ENCODE measurements at regions not wholly inside any gene's neighbourhood (a gene's known extent, or its start where the extent isn't known, plus 50 kb on each side); places are given as distances from the start of the nearest gene placed in this dataset.
A peak's percentile ranks its signal among the peaks of the same experiment; 100 is the strongest.
"Not testable (repeated sequence)": the region's sequence is repeated elsewhere in the genome, so short reads cannot be mapped to it uniquely, and the experiment has no call there.

DNA sequence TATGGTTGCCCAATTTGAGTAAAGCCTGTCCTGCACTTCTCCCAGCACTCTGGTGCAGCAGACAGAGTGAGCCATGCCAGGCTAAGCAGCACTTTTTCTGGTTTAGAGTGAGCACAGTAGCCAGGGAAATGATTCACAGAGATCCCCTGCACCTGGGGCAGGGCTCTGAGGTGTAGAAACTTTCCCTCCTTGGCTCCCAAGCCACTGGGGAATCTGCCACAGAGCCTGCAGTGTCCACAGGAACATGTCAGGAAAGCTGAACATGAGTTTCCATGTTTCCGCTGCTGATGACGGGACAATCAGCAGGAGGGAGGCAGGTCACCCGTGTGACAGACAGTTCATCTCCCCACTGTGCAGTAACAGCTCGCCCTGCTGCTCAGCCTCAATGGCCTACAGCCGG lies 429.9 kb upstream of the B3GAT1 start:
- no peak for DNase-seq

DNA sequence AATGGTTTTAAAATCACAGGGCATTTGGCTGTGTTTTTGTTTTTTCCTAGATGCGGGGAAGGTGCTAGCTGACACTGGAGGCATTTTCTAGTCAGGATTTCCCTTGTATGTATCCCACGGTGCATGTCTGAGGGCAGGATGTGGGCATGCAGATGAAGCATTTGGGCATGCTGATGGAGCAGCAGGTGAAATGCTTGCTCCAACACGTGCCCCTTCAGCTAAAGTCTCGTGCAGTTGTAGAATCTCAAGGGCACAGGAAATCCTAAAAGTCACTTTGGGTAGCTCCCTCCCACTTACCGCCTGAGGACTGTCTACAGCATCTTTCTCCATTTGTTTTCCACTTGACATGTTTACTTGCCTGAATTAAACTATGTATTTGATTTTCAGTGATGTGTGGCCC lies 429.4 kb upstream of the B3GAT1 start:
- no peak for DNase-seq

DNA sequence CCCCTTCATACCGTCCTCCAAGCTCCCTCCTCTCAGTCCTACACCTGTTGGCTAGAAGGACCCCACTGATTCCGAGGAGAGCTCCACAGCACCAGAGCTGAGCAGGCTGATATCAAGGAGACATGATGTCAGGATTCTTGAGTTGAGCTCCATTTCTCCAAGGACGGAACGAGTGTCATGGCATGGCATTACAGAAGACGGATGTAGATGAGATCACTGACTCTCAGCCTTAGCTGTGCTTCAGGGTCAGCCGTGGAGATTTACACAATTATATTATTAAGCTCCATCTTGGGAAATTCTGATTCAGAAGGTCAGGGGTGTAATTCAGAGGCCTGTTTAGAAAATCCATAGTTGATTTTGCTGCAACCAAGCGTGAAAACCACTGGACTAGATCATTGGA lies 428.9 kb upstream of the B3GAT1 start:
- DNase-seq = no peak

DNA sequence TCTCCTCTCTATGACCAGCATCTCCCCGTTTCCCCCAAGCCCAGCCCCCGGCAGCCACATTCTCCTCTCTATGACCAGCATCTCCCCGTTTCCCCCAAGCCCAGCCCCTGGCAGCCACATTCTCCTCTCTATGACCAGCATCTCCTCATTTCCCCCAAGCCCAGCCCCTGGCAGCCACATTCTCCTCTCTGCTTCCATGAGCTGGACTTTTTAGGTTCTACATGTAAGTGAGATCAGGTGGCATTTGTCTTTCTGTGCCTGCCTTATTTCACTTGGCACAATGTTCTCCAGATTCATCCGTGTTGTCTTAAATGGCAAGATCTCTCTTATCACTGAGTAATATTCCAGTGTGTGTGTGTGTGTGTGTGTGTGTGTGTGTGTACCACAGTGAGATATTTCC lies 428.1 kb upstream of the B3GAT1 start:
- not testable (repeated sequence) for DNase-seq

DNA sequence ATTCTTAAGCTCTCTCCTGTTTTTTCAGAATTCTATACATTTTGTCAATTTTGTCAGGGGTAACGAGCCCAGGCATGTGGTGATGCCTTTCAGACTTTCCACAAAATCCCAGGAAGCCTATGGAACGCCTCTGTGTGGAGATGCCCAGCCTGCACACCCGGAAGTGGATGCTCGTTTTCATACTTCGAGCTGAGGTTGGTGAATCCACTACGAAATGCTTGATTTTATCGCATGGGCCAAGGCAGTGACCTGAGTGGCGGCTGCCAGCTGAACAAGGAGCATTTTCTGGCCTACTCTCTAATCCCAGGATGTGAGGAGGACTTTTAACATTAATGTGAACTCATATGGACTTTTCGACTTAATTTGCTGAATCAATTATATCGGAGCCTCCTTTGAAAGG lies 426.7 kb upstream of the B3GAT1 start:
- no peak for DNase-seq

DNA sequence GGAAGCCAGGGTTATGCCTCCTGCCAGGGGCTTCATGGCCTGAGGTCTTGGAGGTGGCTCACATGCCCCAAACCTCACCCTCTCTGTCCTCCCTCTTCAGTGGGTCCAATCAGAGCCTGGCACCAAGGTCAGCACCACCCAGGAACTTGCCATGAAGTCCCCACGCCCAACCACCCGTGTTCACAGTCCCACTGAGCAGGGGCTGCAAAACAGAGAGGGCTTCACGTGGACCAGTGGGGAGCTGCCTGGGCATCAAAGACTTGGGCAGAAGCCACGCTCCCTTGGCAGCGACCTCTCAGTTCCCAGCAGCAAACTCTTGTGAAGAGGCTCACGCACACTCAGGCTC lies 425.8 kb upstream of the B3GAT1 start:
- no peak for DNase-seq

DNA sequence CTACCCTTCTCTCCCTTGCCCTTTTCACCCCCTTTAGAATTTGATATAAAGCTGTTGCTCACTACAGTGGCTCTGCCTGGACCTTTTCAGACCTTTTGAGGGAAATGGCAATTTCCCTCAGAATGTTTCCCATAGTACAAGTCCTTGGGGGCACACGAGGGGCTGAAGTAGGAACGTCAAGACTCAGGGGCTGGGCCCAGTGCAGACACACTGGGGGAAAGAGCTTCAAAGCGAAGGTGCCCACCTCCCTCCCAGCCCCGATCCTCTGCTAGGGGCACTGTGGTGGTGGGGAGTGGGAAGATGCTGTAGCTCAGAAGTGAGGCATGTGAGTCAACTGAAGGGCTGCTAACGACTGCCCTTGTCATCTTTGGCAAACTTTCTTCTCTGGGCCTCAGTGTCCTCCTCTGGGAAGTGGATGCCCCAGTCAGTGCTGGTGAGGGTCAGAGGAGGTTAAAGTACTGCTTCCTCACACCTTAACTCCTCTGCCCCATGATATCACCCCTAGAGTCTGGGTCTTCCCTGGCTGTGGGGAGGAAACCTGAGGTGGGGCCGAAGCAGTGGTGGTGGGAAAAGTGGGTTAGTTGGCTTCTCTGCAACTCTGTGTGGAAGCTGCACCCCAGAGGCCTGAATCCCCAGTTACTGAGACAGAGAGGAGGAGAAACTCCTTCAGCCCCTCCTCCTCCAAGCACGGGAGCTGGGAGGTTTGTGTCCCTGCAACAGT lies 425.3 kb upstream of the B3GAT1 start:
- DNase-seq = no peak

DNA sequence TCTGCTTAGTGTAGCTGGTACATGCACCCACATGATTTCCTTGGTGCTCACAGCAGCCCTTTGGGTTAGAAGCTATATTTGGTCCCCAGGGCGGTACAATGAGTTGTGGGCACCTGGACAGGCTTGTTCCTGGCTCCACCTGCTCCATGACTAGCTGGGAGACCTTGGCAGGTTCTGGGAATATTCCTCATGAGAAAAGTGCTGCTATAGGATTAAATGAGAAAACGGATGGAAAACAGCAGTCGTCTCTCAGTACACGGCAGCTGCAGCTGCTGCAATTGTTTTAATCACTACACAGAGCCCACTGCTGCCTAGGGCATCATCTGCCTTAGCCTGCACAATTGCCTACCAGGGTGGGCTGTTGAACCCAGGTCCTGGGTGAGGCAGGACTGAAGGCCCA lies 424.5 kb upstream of the B3GAT1 start:
- no peak for DNase-seq

DNA sequence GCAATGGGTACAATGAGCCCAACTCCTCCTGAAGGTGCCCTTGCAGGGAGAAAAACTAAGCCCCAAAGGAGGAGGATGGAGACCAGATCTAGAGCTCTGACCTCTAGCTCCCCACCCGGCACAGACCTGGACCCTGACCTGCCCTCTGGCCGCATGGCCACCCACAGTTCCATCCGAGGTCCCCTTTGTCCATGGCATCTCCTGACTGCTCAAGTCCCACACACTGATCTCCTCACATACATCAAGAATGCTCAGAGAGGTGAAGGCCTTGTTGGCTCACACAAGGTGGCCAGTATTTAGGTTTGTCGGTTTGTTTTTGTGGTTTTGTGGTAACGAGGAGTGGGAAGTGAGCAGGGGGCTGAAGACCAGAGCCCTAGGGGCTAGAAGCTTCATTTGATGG lies 423.5 kb upstream of the B3GAT1 start:
- DNase-seq = no peak

DNA sequence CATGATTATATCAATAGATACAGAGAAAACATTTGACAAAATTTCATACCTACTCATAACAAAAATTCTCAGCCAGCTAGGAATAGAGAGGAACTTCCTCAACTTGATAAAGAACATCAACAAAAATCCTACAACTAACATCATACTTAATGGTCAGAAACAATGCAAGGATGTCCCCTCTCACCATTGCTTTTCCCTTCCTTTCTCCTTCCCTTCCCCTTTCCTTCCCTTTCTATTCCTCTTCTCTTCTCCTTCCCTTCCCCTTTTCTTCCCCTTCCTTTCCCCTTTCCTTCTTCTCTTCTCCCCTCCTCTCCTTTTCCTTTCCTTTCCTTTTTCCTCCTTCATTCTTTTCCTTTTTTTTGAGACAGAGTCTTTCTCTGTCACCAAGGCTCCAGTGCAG lies 418.3 kb upstream of the B3GAT1 start:
- DNase-seq = no peak

DNA sequence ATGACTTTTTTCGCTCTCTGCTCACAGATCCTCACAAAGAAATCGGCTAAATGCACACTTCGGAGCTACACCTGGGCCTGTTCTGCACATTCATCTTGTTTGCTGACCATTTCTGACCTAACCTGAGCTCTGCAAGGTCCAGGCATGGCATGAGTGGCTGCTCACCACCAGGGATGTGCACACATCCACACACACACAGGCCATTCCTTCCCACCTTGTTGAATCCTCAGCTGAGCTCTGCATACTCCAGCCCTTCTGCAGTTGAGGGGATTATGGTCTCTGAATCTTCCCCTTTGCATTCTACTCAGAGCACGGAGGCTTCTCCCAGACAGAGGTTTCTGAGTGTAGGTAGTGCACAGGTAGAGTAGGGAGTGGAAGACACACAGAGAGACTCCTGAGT lies 411.9 kb upstream of the B3GAT1 start:
- no peak for DNase-seq

DNA sequence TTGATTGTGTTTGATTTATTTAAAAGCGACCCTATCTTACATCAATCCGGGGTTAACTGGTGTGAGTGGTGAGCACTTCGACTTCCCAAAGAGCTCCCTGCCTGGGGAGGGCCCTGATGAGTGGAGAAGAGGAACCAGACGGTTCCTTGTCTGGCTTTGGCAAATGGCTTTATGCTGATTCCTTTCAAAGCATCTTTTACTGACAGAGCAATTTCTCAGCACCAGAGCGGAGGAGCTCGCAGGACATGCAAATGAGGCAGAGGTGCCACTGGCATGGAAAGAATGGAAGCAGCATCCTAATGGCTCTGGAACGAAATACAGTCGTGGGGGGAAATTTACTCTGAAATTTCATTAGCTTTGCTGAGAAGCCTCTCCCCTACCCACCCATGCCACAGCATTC lies 410.9 kb upstream of the B3GAT1 start:
- DNase-seq = no peak

DNA sequence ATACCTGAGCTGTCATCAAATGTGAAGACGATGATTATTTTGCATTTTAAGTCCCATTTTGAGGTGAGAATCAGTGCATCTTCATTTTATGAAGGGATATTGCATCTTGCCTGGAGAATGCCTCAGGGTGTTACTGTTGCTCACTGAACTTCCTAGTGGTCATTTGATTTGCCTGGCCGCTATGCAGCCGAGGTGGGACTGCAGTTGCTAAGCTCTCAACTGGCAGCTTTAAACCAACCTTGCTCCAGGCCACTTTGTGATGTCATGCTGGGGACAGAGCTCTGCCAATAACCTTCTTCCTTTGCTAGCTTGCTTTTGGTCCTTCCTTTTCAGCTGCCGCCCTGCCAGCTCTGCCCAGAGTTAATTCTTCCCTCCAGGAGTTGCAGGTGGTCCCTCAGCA lies 409.4 kb upstream of the B3GAT1 start:
- no peak for DNase-seq

DNA sequence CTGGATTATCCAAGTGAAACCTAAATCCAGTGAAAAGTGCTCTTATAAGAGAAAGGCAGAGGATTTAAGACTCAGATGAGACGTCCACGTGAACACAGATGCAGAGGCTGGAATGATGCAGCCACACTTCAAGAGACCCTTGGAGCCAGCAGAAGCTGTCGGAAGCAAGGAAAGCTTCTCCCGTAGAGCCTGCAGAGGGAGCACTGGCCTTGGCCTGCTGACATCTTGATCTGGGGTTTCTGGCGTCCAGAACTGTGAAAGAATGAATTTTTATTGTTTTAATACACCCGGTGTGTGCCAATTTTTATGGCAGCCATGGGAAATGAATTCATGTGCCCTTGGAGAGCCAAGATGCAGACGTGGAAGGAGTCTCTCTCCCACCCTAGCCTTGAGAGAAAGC lies 407.0 kb upstream of the B3GAT1 start:
- DNase-seq = no peak

DNA sequence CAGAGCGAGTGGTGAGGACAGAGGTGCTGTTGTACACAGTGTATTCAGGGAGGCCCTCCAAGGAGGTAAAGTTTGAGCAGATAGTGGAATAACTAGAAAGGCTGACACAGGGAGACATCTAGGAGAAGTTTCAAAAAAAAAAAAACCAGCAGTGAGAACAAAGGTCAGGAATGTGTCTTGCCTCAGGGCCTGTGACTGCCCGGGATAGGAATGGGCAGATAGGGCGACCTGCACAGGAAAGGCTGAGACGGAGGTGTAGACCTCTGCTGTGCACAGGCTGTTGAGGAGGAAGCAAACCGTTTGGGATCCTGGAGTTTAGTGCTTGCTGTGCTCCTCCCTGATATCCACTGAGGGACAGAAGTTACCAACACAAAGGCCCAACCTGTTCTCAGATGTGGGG lies 406.5 kb upstream of the B3GAT1 start:
- DNase-seq = peak in 1 of 2 experiments; percentile 7

DNA sequence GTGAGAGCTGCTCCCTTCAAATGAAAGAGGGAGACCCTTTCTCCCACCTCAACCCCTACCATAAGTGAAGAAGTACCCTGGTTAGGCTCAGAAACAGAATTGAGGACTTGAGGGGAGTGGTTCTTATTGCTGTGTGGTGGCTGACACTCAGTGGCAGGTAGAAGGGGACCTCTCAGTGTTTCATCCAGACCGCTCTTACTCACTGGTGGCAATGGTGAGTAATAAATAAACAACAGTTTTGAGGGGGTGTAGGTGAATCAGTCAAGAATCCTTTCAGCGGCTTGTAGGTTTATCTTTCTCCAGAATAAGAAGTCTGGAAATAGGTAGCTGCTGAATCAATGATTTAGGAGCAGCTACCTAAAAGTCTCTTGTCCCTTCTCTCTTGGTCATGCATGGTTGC lies 403.4 kb upstream of the B3GAT1 start:
- DNase-seq = no peak

DNA sequence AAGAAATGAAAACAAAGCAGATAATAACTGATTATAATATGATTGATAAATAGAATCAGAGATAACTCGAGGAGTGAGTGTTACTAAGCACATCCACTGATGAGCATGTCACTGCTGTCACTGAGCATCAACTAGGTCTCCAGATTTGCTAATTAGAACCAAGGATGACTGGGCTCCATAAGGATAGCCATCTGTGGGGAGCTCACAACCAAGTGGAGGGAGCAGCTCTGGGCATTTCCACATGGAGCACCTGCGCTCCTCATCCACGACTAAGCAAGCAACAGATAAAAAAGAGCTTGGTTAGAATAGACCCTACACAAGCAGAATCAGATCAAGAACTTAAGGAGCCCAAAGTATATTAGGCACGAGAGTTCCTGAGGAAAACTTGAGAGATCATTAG lies 396.0 kb upstream of the B3GAT1 start:
- no peak for DNase-seq

DNA sequence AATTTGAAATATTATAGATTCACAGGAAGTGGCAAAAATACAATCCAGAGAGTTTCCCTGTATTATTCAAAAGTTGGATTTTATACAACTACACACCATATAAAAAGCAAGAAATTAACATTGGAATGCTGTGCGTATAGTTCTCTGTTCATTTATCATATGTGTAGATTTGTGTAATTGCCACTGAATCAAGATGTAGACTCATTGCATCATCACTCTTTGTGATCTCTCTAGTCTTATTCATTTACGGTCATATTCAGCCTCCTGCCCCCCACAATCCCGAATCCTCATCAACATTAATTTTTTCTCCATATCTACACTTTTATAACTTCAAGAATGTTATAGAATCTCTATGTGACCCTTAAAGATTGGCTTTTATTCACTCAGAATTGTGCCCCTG lies 390.6 kb upstream of the B3GAT1 start:
- DNase-seq = no peak

DNA sequence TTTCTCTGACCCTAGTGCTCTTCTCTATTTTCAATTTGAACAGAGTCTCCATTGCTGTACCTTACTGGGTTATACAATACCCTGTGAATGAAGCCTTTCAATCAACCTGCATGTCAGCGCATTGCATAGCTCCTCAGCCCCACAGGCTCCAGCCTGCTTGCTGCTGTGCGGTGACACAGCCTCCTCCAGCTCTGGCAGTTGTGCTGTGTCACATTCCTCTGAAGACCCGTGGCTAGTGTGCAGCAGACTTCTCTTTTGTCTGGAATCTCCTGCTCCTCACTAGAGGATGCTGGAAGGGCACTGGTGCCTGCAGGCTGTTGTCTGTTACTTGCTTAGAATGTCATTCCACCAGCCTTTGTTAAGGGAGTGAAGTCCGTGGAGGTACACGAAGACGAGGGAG lies 390.1 kb upstream of the B3GAT1 start:
- no peak for DNase-seq

DNA sequence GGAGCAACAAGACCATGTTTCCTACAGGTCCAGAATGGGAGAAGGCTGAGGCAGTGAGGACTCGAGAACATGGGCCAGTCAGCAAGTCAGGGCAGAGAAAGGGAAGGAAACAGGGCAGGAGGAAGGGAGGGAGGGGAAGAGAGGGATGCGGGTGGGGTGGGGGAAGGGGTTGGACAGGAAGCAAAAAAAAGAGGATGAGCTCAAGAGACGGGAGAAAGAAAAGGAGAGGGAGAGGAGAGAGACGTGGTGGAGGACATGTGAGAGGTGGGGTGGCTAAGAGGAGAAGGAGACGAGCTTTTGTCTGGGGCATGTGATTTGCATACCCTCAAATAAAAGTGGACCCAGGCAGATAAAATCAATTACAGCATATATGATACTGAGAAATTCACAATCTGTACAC lies 389.5 kb upstream of the B3GAT1 start:
- no peak for DNase-seq

DNA sequence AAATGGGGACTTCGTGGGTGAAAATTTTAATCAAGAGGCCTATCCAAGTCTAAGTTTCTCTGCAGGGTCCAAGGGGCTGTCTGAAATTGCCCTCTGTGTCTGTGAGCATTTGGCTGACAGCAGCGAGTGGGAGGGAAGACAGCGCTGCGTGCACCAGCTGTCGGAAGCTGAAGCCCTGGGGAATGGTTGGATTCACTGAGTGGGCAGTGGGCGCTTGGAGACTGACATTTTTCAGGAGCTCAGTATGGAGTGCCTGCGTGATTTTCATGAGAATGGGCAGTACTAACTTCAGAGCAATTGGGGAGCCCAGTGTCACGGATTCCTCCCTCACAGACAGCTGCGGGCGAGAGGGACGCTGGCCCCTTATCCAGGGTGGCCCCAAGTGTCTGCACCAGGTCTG lies 388.8 kb upstream of the B3GAT1 start:
- DNase-seq = no peak

DNA sequence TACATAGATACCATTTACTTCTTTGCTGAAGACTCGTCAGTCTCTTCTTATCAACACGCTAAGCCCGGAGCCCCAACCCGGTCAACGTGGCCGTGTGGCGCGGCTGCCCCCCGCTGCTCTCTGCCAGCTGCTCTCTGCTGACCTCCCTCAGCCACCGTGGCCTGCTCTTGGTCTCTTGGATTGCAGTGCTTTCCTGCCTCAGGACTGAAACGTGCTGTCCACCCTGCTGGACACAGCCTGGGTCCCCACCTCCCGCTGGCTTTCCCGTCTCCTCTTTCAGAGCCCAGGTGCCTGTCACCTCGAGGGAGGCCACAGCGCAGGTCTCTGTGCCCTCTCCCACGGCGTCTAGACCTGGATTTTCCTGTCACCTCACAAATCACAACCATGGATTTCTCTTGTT lies 388.1 kb upstream of the B3GAT1 start:
- no peak for DNase-seq

DNA sequence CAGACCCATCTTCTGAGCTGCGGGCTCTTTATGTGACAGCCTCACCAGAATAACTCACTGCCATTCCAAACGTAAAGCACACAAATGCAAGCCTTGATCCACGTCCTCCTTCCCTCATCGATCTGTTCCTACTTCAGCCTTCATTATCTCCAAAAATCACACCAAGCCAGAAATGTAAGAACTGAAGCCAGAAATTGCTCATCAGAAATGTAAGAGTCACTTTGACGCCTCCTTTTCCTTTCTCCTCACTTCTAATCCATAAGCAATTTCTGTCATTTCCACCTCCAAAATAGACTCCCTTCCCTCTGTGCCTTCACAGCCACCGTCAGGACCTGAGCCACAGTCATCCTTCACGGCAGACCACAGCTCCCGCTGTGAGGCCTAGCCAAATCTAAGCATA lies 387.3 kb upstream of the B3GAT1 start:
- no peak for DNase-seq

DNA sequence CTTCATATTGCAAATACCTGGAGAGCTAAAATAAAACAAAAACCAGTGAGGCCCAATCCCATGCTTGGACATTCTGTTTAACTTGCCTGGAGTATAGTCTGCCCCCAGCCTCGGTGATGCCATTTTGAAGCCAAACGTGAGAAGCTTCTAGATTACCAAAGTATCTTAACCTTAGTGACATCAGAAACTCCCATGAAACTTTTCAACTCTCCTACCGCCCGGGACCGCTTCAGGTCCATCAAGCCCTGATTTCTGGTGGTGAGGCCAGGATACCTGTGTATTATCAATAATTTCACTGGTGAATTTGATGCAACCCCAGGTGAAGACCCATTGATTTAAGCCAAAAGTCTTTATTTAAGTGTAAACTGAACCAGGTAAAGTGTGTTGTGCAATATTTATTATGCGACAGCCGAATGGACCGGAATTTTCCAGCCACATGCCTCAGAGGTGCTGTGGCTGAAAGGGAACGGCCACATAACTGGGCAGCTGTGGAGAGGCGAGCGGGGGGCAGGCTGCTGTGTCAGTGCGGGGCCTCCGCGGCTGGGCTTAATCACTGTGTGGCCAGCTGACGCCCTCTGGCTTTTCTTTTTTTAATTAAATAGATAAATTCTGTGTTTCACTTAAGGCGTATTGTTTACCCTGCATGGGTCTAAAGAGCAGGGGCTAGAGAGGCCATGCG lies 385.5 kb upstream of the B3GAT1 start:
- DNase-seq = no peak

DNA sequence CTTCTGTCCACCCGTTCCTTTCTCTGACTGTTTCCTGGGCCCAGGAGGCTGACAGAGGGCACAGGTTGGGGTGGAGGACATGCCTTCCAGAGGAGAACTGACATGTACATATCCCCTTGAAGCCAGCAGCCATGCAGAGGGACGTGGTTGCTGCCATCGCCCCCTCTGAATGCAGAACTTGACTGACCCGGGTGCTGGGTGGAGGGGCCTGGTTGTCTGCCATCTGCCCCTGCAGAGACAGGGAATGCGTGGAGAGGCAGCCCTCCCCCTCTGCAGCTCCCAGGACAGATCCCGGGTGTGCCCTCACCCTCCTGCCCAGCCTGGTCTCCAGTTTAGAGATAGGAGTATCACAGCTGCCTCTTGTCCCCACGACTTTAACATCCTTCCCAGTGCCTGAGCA lies 383.0 kb upstream of the B3GAT1 start:
- no peak for DNase-seq
